ENCODE measurements at regions not wholly inside any gene's neighbourhood (a gene's known extent, or its start where the extent isn't known, plus 50 kb on each side); places are given as distances from the start of the nearest gene placed in this dataset.

GRCh38 chr14:71324767-71325272, 417.6 kb downstream of the PCNX1 start (continued):
- TF ChIP-seq REST (IDR thresholded peaks at IDR 0.05; ENCODE audit: borderline replicate concordance) (no peak), REST (CRISPR knock-in tag; IDR thresholded peaks at IDR 0.05; ENCODE audit: low read depth) (no peak), USF2 (CRISPR knock-in tag; IDR thresholded peaks at IDR 0.05) (no peak), ZNF644 (tag; IDR thresholded peaks at IDR 0.05; ENCODE audit: low read depth) (0 out of 2 replicates have a peak, but pooled peaks have one; percentile 23), TEAD4 (IDR thresholded peaks at IDR 0.05; ENCODE audit: low read length) (peak; percentile 75), TEAD4 (CRISPR knock-in tag; IDR thresholded peaks at IDR 0.05; ENCODE audit: borderline replicate concordance) (no peak), GABPA (tag; conservative IDR thresholded peaks at IDR 0.05; ENCODE audit: low read depth) (peak; percentile 72), FOXO4 (CRISPR knock-in tag; IDR thresholded peaks at IDR 0.05) (no peak), POLR2H (tag; IDR thresholded peaks at IDR 0.05; ENCODE audit: low read depth) (no peak), ZNF134 (CRISPR knock-in tag; conservative IDR thresholded peaks at IDR 0.05) (no peak), PYGO2 (tag; IDR thresholded peaks at IDR 0.05) (no peak)

All from K562 (cell line).